KMS-11 (cell line): ENCODE measurements at regions not wholly inside any gene's neighbourhood (a gene's known extent, or its start where the extent isn't known, plus 50 kb on each side); places are given as distances from the start of the nearest gene placed in this dataset.

Experiments
- H2AFZ ChIP-seq: fragments of 200-600 bp; sonication (generic); 2 replicates; pipeline ENCODE4 v1.6.1; 2016; ENCODE audit warnings: antibody characterized with exemption, mixed run types, low read depth
- H3K27ac ChIP-seq: fragments of 200-600 bp; sonication (generic); 2 replicates; pipeline ENCODE4 v1.6.1; 2016; ENCODE audit warnings: mild to moderate bottlenecking, mixed run types
- H3K27me3 ChIP-seq: fragments of 200-600 bp; sonication (generic); 2 replicates; pipeline ENCODE4 v1.6.1; 2017; ENCODE audit warnings: mild to moderate bottlenecking, low read depth, mixed run types, moderate library complexity; ENCODE audit not compliant: insufficient read depth
- H3K36me3 ChIP-seq: fragments of 200-600 bp; sonication (generic); 2 replicates; pipeline ENCODE4 v1.6.1; 2017; ENCODE audit warnings: mild to moderate bottlenecking, mixed run types; ENCODE audit not compliant: insufficient read depth
- H3K4me1 ChIP-seq: fragments of 200-600 bp; sonication (generic); 2 replicates; pipeline ENCODE4 v1.6.1; 2016; ENCODE audit warnings: mild to moderate bottlenecking, low read depth, mixed run types; ENCODE audit not compliant: poor library complexity, severe bottlenecking
- H3K4me2 ChIP-seq: fragments of 200-600 bp; sonication (generic); 2 replicates; pipeline ENCODE4 v1.7.0; 2016; ENCODE audit warnings: mild to moderate bottlenecking, mixed run types
- H3K4me3 ChIP-seq: fragments of 200-600 bp; sonication (generic); IDR thresholded peaks from 2 replicates; pipeline ENCODE4 v1.6.1; 2017; ENCODE audit warnings: low read depth, low read length, mixed read lengths; ENCODE audit not compliant: insufficient read depth
- H3K79me2 ChIP-seq: fragments of 200-600 bp; sonication (generic); 2 replicates; pipeline ENCODE4 v1.6.1; 2016; ENCODE audit warnings: low read depth, mixed run types; ENCODE audit not compliant: insufficient read depth
- H3K9ac ChIP-seq: fragments of 200-600 bp; sonication (generic); 2 replicates; pipeline ENCODE4 v1.6.1; 2016; ENCODE audit warnings: mild to moderate bottlenecking, mixed run types
- H4K20me1 ChIP-seq: fragments of 200-600 bp; sonication (generic); 2 replicates; pipeline ENCODE4 v1.6.1; 2016; ENCODE audit warnings: mild to moderate bottlenecking, mixed run types; ENCODE audit not compliant: insufficient read depth
- CTCF ChIP-seq: fragments of 200-600 bp; sonication (generic); conservative IDR thresholded peaks from 2 replicates; pipeline ENCODE4 v1.6.1; 2017; ENCODE audit warnings: low read depth, mild to moderate bottlenecking, antibody characterized with exemption, low read length, moderate library complexity, mixed read lengths

- Histone ChIP-seq H3K79me2 (peaks cover 77% of the 10 kb centered on the region), H4K20me1 (no peaks in the 10 kb centered on the region), H3K36me3 (no peaks in the 10 kb centered on the region), H2AFZ (no peak overlapping the region), H3K9ac (peak overlapping the region; percentile 33; the same call in 1 of the 2 replicates), H3K27me3 (no peaks in the 10 kb centered on the region), H3K4me3 (no peak overlapping the region), H3K4me2 (peak overlapping the region; percentile 93), H3K27ac (peak overlapping the region; percentile 81), H3K4me1 (peaks cover 98% of the 10 kb centered on the region)
- TF ChIP-seq CTCF = no peak
Measured at GRCh38 chr9:91150273-91150997, 211.3 kb downstream of the AUH start.

GRCh38 chr9:91150998-91151717 is 210.6 kb downstream of the AUH start:
- no peaks in the 10 kb centered on the region for H4K20me1 ChIP-seq
- no peak overlapping the region for H3K4me3 ChIP-seq
- peak overlapping the region; percentile 93 for H3K4me2 ChIP-seq
- peak overlapping the region; percentile 81 for H3K27ac ChIP-seq
- H3K4me1 ChIP-seq = peaks cover 98% of the 10 kb centered on the region
- no peaks in the 10 kb centered on the region for H3K36me3 ChIP-seq
- peak overlapping the region; percentile 33 for H3K9ac ChIP-seq
- H3K79me2 ChIP-seq = peaks cover 76% of the 10 kb centered on the region
- no peak overlapping the region for H2AFZ ChIP-seq
- no peak for TF ChIP-seq CTCF
- H3K27me3 ChIP-seq = no peaks in the 10 kb centered on the region

- no peaks in the 10 kb centered on the region for H4K20me1 ChIP-seq
- peak overlapping the region; percentile 93 for H3K4me2 ChIP-seq
- H3K9ac ChIP-seq = peak overlapping the region; percentile 33
- H3K27ac ChIP-seq = peak overlapping the region; percentile 81
- peaks cover 98% of the 10 kb centered on the region for H3K4me1 ChIP-seq
- no peak overlapping the region for H3K4me3 ChIP-seq
- H3K36me3 ChIP-seq = no peaks in the 10 kb centered on the region
- no peak overlapping the region for H2AFZ ChIP-seq
- no peak for TF ChIP-seq CTCF
- no peaks in the 10 kb centered on the region for H3K27me3 ChIP-seq
- H3K79me2 ChIP-seq = peaks cover 75% of the 10 kb centered on the region
Measured at GRCh38 chr9:91151718-91152095, 210.0 kb downstream of the AUH start.

GRCh38 chr9:91154686-91155085 is 207.0 kb downstream of the AUH start:
- Histone ChIP-seq H3K79me2 (peaks cover 76% of the 10 kb centered on the region), H3K27me3 (no peaks in the 10 kb centered on the region), H3K36me3 (no peaks in the 10 kb centered on the region), H3K4me1 (peaks cover 100% of the 10 kb centered on the region), H3K4me2 (no peak overlapping the region; the same call in 1 of the 2 replicates), H3K4me3 (no peak overlapping the region), H3K27ac (peak overlapping the region; percentile 73; the same call in 1 of the 2 replicates), H3K9ac (no peak overlapping the region), H2AFZ (no peak overlapping the region), H4K20me1 (no peaks in the 10 kb centered on the region)
- no peak for TF ChIP-seq CTCF
